HUDEP-2 (cell line): ENCODE measurements at regions not wholly inside any gene's neighbourhood (a gene's known extent, or its start where the extent isn't known, plus 50 kb on each side); places are given as distances from the start of the nearest gene placed in this dataset.
"Not testable (repeated sequence)": the region's sequence is repeated elsewhere in the genome, so short reads cannot be mapped to it uniquely, and the experiment has no call there.

Source experiments
- DNase-seq, 76 experiments: peaks; one replicate each; lab custom pipeline; 2025; ENCODE audit not compliant: unreplicated experiment in 76 of 76; lab: John Stamatoyannopoulos, UW

GRCh38 chr13:101003566-101003965, 329.0 kb upstream of the TMTC4 start:
- DNase-seq, result no peak

GRCh38 chr13:100989392-100989791, 314.8 kb upstream of the TMTC4 start:
- no peak for DNase-seq

GRCh38 chr13:100988921-100989320, 314.3 kb upstream of the TMTC4 start:
- DNase-seq, result no peak

GRCh38 chr13:100987948-100988347, 313.4 kb upstream of the TMTC4 start:
- no peak for DNase-seq

- DNase-seq, result no peak
Observed at GRCh38 chr13:100986571-100986970, 312.0 kb upstream of the TMTC4 start.

- DNase-seq, result no peak
Observed at GRCh38 chr13:100984085-100984705, 309.6 kb upstream of the TMTC4 start.

- no peak for DNase-seq
Observed at GRCh38 chr13:100983111-100983510, 308.5 kb upstream of the TMTC4 start.

- no peak for DNase-seq
Observed at GRCh38 chr13:100980171-100980570, 305.6 kb upstream of the TMTC4 start.

- DNase-seq, result no peak
Observed at GRCh38 chr13:100977841-100978240, 303.2 kb upstream of the TMTC4 start.

- DNase-seq, result no peak
Observed at GRCh38 chr13:100976993-100977392, 302.4 kb upstream of the TMTC4 start.

GRCh38 chr13:100975666-100976065, 301.1 kb upstream of the TMTC4 start:
- DNase-seq, result not testable (repeated sequence)

GRCh38 chr13:100962585-100962984, 288.0 kb upstream of the TMTC4 start:
- DNase-seq, result no peak

GRCh38 chr13:100961186-100961585, 286.6 kb upstream of the TMTC4 start:
- DNase-seq, result no peak

GRCh38 chr13:100958831-100959230, 284.2 kb upstream of the TMTC4 start:
- no peak for DNase-seq

GRCh38 chr13:100957741-100958140, 283.1 kb upstream of the TMTC4 start:
- DNase-seq, result no peak

- DNase-seq, result no peak
Observed at GRCh38 chr13:100954430-100955305, 280.1 kb upstream of the TMTC4 start.

- DNase-seq, result no peak
Observed at GRCh38 chr13:100951016-100951415, 276.4 kb upstream of the TMTC4 start.

GRCh38 chr13:100948937-100949336, 274.3 kb upstream of the TMTC4 start:
- DNase-seq, result not testable (repeated sequence)

GRCh38 chr13:100946588-100946987, 272.0 kb upstream of the TMTC4 start:
- DNase-seq, result no peak

- no peak for DNase-seq
Observed at GRCh38 chr13:100944791-100945345, 270.3 kb upstream of the TMTC4 start.

GRCh38 chr13:100942742-100943141, 268.1 kb upstream of the TMTC4 start:
- DNase-seq, result no peak
